Hematopoietic multipotent progenitor cell treated with erythropoietin and hydrocortisone succinate and interleukin-3 and kit ligand, for 6 days (in vitro differentiated cells): ENCODE measurements at regions not wholly inside any gene's neighbourhood (a gene's known extent, or its start where the extent isn't known, plus 50 kb on each side); places are given as distances from the start of the nearest gene placed in this dataset.
A peak's percentile ranks its signal among the peaks of the same experiment; 100 is the strongest.

Source experiments
- DNase-seq: peaks from one replicate; pipeline ENCODE4 v3.0.0-alpha.2; 2015

GRCh38 chr17:77883213-77883650 lies 75.3 kb upstream of the TNRC6C start:
- DNase-seq, result no peak

GRCh38 chr17:77884019-77884418 lies 74.5 kb upstream of the TNRC6C start:
- DNase-seq, result no peak

GRCh38 chr17:77884967-77885641 lies 73.4 kb upstream of the TNRC6C start:
- no peak for DNase-seq

- no peak for DNase-seq
These were observed 72.7 kb upstream of the TNRC6C start for GRCh38 chr17:77885678-77886386.

- DNase-seq, result no peak
These were observed 72.1 kb upstream of the TNRC6C start for GRCh38 chr17:77886387-77886728.

GRCh38 chr17:77887110-77887463 lies 71.4 kb upstream of the TNRC6C start:
- DNase-seq, result no peak

- peak; percentile 60 for DNase-seq
These were observed 70.8 kb upstream of the TNRC6C start for GRCh38 chr17:77887464-77888241.

- no peak for DNase-seq
These were observed 70.0 kb upstream of the TNRC6C start for GRCh38 chr17:77888242-77889134.

- DNase-seq, result no peak
These were observed 69.4 kb upstream of the TNRC6C start for GRCh38 chr17:77889135-77889505.

GRCh38 chr17:77889866-77890760 lies 68.4 kb upstream of the TNRC6C start:
- peak; percentile 24 for DNase-seq

GRCh38 chr17:77890771-77891170 lies 67.7 kb upstream of the TNRC6C start:
- DNase-seq, result no peak

- DNase-seq, result no peak
These were observed 66.9 kb upstream of the TNRC6C start for GRCh38 chr17:77891602-77892001.

GRCh38 chr17:77892031-77892430 lies 66.5 kb upstream of the TNRC6C start:
- no peak for DNase-seq

- DNase-seq, result peak; percentile 46
These were observed 65.9 kb upstream of the TNRC6C start for GRCh38 chr17:77892469-77893143.

- DNase-seq, result no peak
These were observed 65.1 kb upstream of the TNRC6C start for GRCh38 chr17:77893144-77894044.

GRCh38 chr17:77894126-77894956 lies 64.2 kb upstream of the TNRC6C start:
- no peak for DNase-seq

- no peak for DNase-seq
These were observed 60.7 kb upstream of the TNRC6C start for GRCh38 chr17:77897741-77898301.

- DNase-seq, result no peak
These were observed 59.7 kb upstream of the TNRC6C start for GRCh38 chr17:77898521-77899434.
